NT2/D1 (cell line): ENCODE measurements at regions not wholly inside any gene's neighbourhood (a gene's known extent, or its start where the extent isn't known, plus 50 kb on each side); places are given as distances from the start of the nearest gene placed in this dataset.
A peak's percentile ranks its signal among the peaks of the same experiment; 100 is the strongest.

ENCODE experiments used
- DNase-seq: peaks from one replicate; pipeline ENCODE4 v3.0.0-alpha.2; 2011; ENCODE audit warnings: low read depth, low spot score
- H3K27me3 ChIP-seq: 2 replicates; pipeline ENCODE4 v1.6.0; 2011; ENCODE audit warnings: mild to moderate bottlenecking; ENCODE audit not compliant: insufficient read length, insufficient read depth
- H3K36me3 ChIP-seq: 2 replicates; pipeline ENCODE4 v1.6.1; 2011; ENCODE audit warnings: mild to moderate bottlenecking, low read length, mixed read lengths; ENCODE audit not compliant: insufficient read depth, insufficient read length
- H3K4me1 ChIP-seq: 2 replicates; pipeline ENCODE4 v1.5.1; 2011; ENCODE audit not compliant: insufficient read depth, insufficient read length
- H3K4me3 ChIP-seq: 2 replicates; pipeline ENCODE4 v1.5.1; 2011; ENCODE audit warnings: low read depth; ENCODE audit not compliant: insufficient read length
- H3K9ac ChIP-seq: 2 replicates; pipeline ENCODE4 v1.6.0; 2011; ENCODE audit warnings: low read depth; ENCODE audit not compliant: insufficient read length
- H3K9me3 ChIP-seq: 2 replicates; pipeline ENCODE4 v1.5.1; 2011; ENCODE audit warnings: mild to moderate bottlenecking, low read length; ENCODE audit not compliant: insufficient read depth
- SUZ12 ChIP-seq: IDR thresholded peaks from 2 replicates; pipeline ENCODE4 v1.6.1; 2011; ENCODE audit not compliant: insufficient read length, insufficient read depth; ENCODE audit errors: extremely low read depth
- YY1 ChIP-seq: IDR thresholded peaks from 2 replicates; pipeline ENCODE4 v1.6.1; 2011; ENCODE audit not compliant: insufficient read length, insufficient read depth
- ZNF274 ChIP-seq: IDR thresholded peaks from 2 replicates; pipeline ENCODE4 v1.6.1; 2011; ENCODE audit warnings: mild to moderate bottlenecking, low read depth, low read length

GRCh38 chr2:181172676-181173075 lies 192.3 kb downstream of the UBE2E3 start:
- H3K4me1 ChIP-seq = no peaks in the 10 kb centered on the region
- TF ChIP-seq ZNF274 (no peak), SUZ12 (no peak), YY1 (no peak)
- H3K27me3 ChIP-seq = no peaks in the 10 kb centered on the region

GRCh38 chr2:181174611-181175580 lies 194.5 kb downstream of the UBE2E3 start:
- no peak for DNase-seq
- Histone ChIP-seq H3K4me1 (no peaks in the 10 kb centered on the region), H3K27me3 (no peaks in the 10 kb centered on the region), H3K36me3 (no peaks in the 10 kb centered on the region), H3K9me3 (no peaks in the 10 kb centered on the region), H3K4me3 (no peak overlapping the region), H3K9ac (no peak overlapping the region)
- TF ChIP-seq YY1 (no peak), ZNF274 (no peak), SUZ12 (no peak)

More at GRCh38 chr2:181172676-181173075, 192.3 kb downstream of the UBE2E3 start:
- Histone ChIP-seq H3K4me3 (no peak overlapping the region), H3K9me3 (peaks cover 6% of the 10 kb centered on the region; the same call in 1 of the 2 replicates), H3K9ac (no peak overlapping the region), H3K36me3 (no peaks in the 10 kb centered on the region)
- DNase-seq = no peak

- Histone ChIP-seq H3K4me1 (no peaks in the 10 kb centered on the region), H3K9ac (no peak overlapping the region), H3K9me3 (no peaks in the 10 kb centered on the region), H3K27me3 (no peaks in the 10 kb centered on the region), H3K36me3 (no peaks in the 10 kb centered on the region), H3K4me3 (no peak overlapping the region)
- DNase-seq = no peak
- TF ChIP-seq ZNF274 (no peak), YY1 (no peak), SUZ12 (no peak)
Observed at GRCh38 chr2:181176540-181176939, 196.1 kb downstream of the UBE2E3 start.

- H3K36me3 ChIP-seq = no peaks in the 10 kb centered on the region
- no peaks in the 10 kb centered on the region for H3K4me1 ChIP-seq
- H3K27me3 ChIP-seq = no peaks in the 10 kb centered on the region
- no peaks in the 10 kb centered on the region for H3K9me3 ChIP-seq
- no peak overlapping the region for H3K9ac ChIP-seq
- no peak for TF ChIP-seq ZNF274
- TF ChIP-seq SUZ12 = no peak
- no peak for TF ChIP-seq YY1
- no peak for DNase-seq
- H3K4me3 ChIP-seq = no peak overlapping the region
Observed at GRCh38 chr2:181177376-181177775, 197.0 kb downstream of the UBE2E3 start.

GRCh38 chr2:181178130-181178529 lies 197.7 kb downstream of the UBE2E3 start:
- H3K27me3 ChIP-seq = no peaks in the 10 kb centered on the region
- no peak for DNase-seq
- no peak overlapping the region for H3K4me3 ChIP-seq
- no peak overlapping the region for H3K9ac ChIP-seq
- no peaks in the 10 kb centered on the region for H3K4me1 ChIP-seq
- no peaks in the 10 kb centered on the region for H3K9me3 ChIP-seq
- no peak for TF ChIP-seq SUZ12
- TF ChIP-seq YY1 = no peak
- TF ChIP-seq ZNF274 = no peak
- H3K36me3 ChIP-seq = no peaks in the 10 kb centered on the region

GRCh38 chr2:181178823-181179412 lies 198.5 kb downstream of the UBE2E3 start:
- Histone ChIP-seq H3K9ac (no peak overlapping the region), H3K36me3 (no peaks in the 10 kb centered on the region), H3K9me3 (no peaks in the 10 kb centered on the region), H3K4me3 (no peak overlapping the region), H3K27me3 (no peaks in the 10 kb centered on the region), H3K4me1 (no peaks in the 10 kb centered on the region)
- peak; percentile 25 for DNase-seq
- TF ChIP-seq SUZ12 (no peak), YY1 (no peak), ZNF274 (no peak)

- Histone ChIP-seq H3K36me3 (no peaks in the 10 kb centered on the region), H3K4me3 (no peak overlapping the region), H3K4me1 (no peaks in the 10 kb centered on the region), H3K9me3 (no peaks in the 10 kb centered on the region), H3K9ac (no peak overlapping the region), H3K27me3 (no peaks in the 10 kb centered on the region)
- no peak for DNase-seq
- TF ChIP-seq YY1 = no peak
- no peak for TF ChIP-seq ZNF274
- TF ChIP-seq SUZ12 = no peak
Observed at GRCh38 chr2:181183878-181184542, 203.6 kb downstream of the UBE2E3 start.
